Upper lobe of right lung (tissue), 1 donor: ENCODE measurements at regions not wholly inside any gene's neighbourhood (a gene's known extent, or its start where the extent isn't known, plus 50 kb on each side); places are given as distances from the start of the nearest gene placed in this dataset.

ENCODE experiments used
- ATAC-seq: fragments of 200-7000 bp; cut with Tn5 transposase; one replicate; pipeline ENCODE4 v1.9.1; 2020; ENCODE audit warnings: mild to moderate bottlenecking, moderate library complexity
- DNase-seq: peaks from one replicate; pipeline ENCODE4 v3.0.0-alpha.2; 2020
- H3K27ac ChIP-seq: fragments of 200-600 bp; one replicate; pipeline ENCODE4 v1.8.0; 2022
- H3K27me3 ChIP-seq: fragments of 200-600 bp; one replicate; pipeline ENCODE4 v1.8.0; 2022; ENCODE audit warnings: mild to moderate bottlenecking
- H3K36me3 ChIP-seq: fragments of 200-600 bp; one replicate; pipeline ENCODE4 v1.8.0; 2022
- H3K4me1 ChIP-seq: fragments of 200-600 bp; one replicate; pipeline ENCODE4 v1.8.0; 2022
- H3K4me3 ChIP-seq: fragments of 200-600 bp; one replicate; pipeline ENCODE4 v1.8.0; 2022; ENCODE audit warnings: mild to moderate bottlenecking
- H3K9me3 ChIP-seq: fragments of 200-600 bp; one replicate; pipeline ENCODE4 v1.8.0; 2022
- intact Hi-C: fragments of 100-400 bp; cut with DNase I; formaldehyde crosslinking; loops from one replicate; pipeline ENCODE4 v1.11.0; 2022
- TF ChIP-seq, protein P1 (sequence below): fragments of 200-600 bp; IDR thresholded peaks from one replicate; pipeline ENCODE4 v1.8.0; 2022; ENCODE audit warnings: antibody characterized with exemption
- donor health status: DM: no; HTN: yes; CAD: no; lungs with severe emphysema.

DNA sequence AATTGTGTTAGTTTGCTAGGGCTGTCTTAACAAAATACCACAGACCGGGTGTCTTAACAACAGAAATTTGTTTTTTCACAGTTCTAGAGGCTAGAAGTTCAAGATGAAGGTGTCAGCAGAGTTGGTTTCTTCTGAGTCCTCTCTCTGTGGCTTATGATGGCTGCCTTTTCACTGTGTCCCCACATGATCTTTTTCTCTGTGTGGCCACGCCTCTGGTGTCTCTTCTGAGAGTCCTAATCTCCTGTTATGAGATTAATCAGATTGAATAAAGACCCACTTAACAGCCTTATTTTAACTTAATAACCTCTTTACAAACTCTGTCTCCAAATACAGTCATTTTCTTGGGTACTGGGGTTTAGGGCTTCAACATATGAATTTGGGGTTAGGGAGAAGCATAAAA is 561.1 kb downstream of the NR2F1-AS1 start:
- ATAC-seq: no peak
- no peak for DNase-seq
- no peak overlapping the region for H3K27ac ChIP-seq
- H3K4me3 ChIP-seq: no peak overlapping the region
- no peaks in the 10 kb centered on the region for H3K36me3 ChIP-seq
- intact Hi-C loops: no loop called here
- H3K27me3 ChIP-seq: no peaks in the 10 kb centered on the region
- H3K9me3 ChIP-seq: no peaks in the 10 kb centered on the region
- no peaks in the 10 kb centered on the region for H3K4me1 ChIP-seq
- TF ChIP-seq, protein P1, sequence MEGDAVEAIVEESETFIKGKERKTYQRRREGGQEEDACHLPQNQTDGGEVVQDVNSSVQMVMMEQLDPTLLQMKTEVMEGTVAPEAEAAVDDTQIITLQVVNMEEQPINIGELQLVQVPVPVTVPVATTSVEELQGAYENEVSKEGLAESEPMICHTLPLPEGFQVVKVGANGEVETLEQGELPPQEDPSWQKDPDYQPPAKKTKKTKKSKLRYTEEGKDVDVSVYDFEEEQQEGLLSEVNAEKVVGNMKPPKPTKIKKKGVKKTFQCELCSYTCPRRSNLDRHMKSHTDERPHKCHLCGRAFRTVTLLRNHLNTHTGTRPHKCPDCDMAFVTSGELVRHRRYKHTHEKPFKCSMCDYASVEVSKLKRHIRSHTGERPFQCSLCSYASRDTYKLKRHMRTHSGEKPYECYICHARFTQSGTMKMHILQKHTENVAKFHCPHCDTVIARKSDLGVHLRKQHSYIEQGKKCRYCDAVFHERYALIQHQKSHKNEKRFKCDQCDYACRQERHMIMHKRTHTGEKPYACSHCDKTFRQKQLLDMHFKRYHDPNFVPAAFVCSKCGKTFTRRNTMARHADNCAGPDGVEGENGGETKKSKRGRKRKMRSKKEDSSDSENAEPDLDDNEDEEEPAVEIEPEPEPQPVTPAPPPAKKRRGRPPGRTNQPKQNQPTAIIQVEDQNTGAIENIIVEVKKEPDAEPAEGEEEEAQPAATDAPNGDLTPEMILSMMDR: no peak

DNA sequence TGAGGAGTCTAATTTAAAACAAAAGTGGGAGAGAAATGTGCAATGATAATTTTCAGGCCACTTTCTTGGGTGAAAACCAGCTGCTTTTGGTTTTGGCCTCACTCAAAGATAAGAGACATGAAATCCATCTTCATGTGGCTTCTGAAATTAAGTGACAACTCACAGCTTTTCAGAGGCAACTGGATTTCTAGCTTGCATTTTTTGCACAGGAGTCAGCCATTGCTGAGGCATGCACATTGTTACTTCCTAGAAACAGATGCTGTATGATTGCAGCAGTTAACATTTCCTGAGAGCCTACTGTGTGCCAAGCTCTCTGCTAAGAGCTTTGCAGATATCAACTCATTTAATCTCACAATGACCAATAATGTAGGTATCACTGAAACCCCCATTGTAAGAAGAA is 562.6 kb downstream of the NR2F1-AS1 start:
- Histone ChIP-seq H3K27me3 (no peaks in the 10 kb centered on the region), H3K4me3 (no peak overlapping the region), H3K9me3 (no peaks in the 10 kb centered on the region), H3K27ac (no peak overlapping the region), H3K36me3 (no peaks in the 10 kb centered on the region), H3K4me1 (no peaks in the 10 kb centered on the region)
- ATAC-seq (no peak), DNase-seq (no peak)
- intact Hi-C loops: no loop called here
- TF ChIP-seq, protein P1: no peak

DNA sequence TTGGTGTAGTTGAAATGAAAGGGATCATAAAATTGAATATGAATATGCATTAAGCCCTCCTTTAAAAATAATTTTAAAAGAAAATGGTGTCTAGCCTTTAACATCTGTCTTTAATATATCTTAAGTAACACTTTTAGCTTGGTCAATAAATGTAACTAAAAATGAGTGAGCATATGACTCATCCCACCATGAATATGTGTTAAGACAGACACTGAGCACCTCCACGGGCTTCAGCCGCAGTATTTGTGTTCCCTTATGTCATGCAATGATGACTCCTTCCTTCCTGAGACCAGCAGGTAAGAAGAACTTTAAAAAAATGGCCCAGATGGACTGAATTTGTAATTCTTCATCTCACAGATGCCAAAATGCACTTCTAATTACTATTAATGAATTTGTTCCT is 563.2 kb downstream of the NR2F1-AS1 start:
- no peaks in the 10 kb centered on the region for H3K36me3 ChIP-seq
- no peak overlapping the region for H3K4me3 ChIP-seq
- H3K27me3 ChIP-seq: no peaks in the 10 kb centered on the region
- DNase-seq (no peak), ATAC-seq (no peak)
- no peaks in the 10 kb centered on the region for H3K9me3 ChIP-seq
- H3K4me1 ChIP-seq: no peaks in the 10 kb centered on the region
- TF ChIP-seq, protein P1: no peak
- no peak overlapping the region for H3K27ac ChIP-seq
- intact Hi-C loops: no loop called here

DNA sequence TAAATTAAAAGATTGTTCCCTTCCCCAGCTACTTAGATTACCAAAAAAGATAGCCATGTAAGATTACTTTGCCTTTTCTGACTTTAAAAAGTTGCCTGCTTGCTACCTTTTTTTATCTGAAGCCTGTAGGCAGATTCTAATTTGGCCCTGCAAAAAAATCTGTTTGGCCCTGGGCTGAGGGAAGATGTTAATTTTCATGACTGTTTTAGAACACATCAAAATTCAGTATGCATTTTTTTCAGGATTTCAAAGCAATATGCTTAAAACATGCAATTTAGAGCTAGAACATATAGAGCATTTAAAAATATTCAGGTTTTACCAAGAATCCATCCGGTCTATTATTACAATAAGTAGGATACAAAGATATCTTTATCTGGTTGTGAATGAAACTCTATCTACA is 563.6 kb downstream of the NR2F1-AS1 start:
- no peak overlapping the region for H3K4me3 ChIP-seq
- H3K27ac ChIP-seq: no peak overlapping the region
- H3K4me1 ChIP-seq: no peaks in the 10 kb centered on the region
- no peaks in the 10 kb centered on the region for H3K27me3 ChIP-seq
- TF ChIP-seq, protein P1: no peak
- H3K9me3 ChIP-seq: no peaks in the 10 kb centered on the region
- no peak for DNase-seq
- ATAC-seq: no peak
- intact Hi-C loops: no loop called here
- H3K36me3 ChIP-seq: no peaks in the 10 kb centered on the region

DNA sequence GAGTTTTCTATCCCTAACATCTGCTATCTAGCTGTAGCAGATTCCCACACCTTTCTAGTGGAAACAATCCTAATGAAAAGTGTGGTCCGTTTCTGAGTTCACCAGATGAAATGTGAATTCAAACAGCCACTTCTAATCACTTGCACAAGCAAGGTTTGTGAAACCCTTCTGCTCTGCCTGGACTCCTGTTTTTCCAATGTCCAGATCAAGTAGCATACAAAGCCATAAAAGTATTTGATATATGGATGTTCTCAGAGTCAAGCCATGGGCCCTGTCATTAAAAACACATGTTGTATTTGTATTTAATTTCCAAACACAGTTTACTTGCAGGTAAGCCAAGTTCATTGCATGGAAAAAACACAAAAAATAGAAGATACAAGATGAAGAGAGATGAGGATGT is 570.4 kb downstream of the NR2F1-AS1 start:
- no peak for DNase-seq
- no peaks in the 10 kb centered on the region for H3K4me1 ChIP-seq
- no peak overlapping the region for H3K4me3 ChIP-seq
- intact Hi-C loops: no loop called here
- no peaks in the 10 kb centered on the region for H3K9me3 ChIP-seq
- H3K27ac ChIP-seq: no peak overlapping the region
- no peaks in the 10 kb centered on the region for H3K27me3 ChIP-seq
- no peaks in the 10 kb centered on the region for H3K36me3 ChIP-seq
- TF ChIP-seq, protein P1: no peak
- ATAC-seq: no peak

DNA sequence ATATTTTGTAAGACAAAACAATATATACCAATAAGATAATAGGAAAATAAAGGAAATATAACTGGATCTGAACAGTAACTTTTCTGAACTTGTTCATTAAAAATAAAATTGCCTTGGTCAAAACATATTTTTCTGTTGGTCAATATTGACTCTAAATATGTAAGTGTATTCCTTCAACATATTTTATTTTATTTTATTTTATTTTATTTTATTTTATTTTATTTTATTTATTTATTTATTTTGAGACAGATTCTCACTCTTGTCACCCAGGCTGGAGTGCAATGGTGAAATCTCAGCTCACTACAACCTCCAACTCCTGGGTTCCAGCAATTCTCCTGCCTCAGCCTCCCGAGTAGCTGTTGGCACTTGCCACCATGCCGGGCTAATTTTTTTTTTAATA is 571.0 kb downstream of the NR2F1-AS1 start:
- intact Hi-C loops: no loop called here
- no peak overlapping the region for H3K27ac ChIP-seq

More for the DNA sequence above, 571.0 kb downstream of the NR2F1-AS1 start:
- Histone ChIP-seq H3K27me3 (no peaks in the 10 kb centered on the region), H3K4me3 (no peak overlapping the region), H3K36me3 (no peaks in the 10 kb centered on the region), H3K9me3 (no peaks in the 10 kb centered on the region), H3K4me1 (no peaks in the 10 kb centered on the region)
- DNase-seq (no peak), ATAC-seq (no peak)
- TF ChIP-seq, protein P1: no peak
